Kidney capillary endothelial cell (primary cell): ENCODE measurements at regions not wholly inside any gene's neighbourhood (a gene's known extent, or its start where the extent isn't known, plus 50 kb on each side); places are given as distances from the start of the nearest gene placed in this dataset.

Experiments
- DNase-seq: peaks from one replicate; pipeline ENCODE4 v3.0.0-alpha.2; 2018; ENCODE audit warnings: low spot score

DNA sequence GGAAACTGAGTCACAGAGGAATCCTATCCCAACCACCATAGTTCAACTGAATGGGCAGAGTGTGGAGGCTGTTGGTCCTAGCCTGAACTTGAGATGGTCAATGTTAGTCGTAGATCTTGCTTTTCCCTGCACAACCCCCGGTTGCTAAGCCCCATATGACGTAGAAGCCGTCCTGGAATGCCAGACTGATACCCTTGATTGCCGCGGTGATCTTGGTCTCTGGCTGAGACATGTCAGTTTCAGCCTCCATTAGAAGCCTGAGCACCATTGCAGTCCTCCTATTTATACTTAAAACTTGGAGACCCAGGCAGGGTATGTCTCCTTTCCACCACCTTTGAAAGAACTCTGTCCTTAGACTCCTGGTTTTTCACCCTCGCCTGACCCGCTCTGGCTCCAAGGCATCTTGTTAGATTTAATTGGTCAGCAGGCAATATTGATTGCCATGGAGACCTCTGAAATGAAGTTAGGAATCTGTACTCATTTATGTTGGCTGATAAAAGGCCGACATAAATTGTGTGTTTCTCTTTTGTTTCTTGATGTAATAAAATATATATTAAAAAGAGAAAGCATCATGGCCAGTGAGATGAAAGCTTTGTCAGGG, 53.4 kb downstream of the RPLP1 start:
- DNase-seq = no peak

DNA sequence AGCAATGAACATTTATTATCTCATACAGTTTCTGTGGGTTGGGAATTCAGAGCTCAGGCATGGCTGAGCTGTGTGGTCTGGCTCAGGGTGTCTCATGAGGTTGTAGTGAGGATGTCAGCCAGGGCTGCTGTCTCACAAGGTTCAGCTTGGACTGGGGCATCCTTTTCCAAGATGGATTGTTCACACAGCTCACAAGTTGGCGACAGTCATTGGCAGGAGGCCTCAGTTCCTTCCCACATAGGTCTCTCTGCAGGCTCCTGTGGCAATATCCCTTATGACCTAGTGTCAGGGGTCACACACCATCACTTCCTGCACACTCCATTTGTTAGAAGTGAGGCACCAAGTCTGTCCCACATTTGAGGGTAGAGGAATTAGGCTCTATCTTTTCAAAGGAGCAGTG, 56.0 kb downstream of the RPLP1 start:
- DNase-seq = peak; percentile 10

DNA sequence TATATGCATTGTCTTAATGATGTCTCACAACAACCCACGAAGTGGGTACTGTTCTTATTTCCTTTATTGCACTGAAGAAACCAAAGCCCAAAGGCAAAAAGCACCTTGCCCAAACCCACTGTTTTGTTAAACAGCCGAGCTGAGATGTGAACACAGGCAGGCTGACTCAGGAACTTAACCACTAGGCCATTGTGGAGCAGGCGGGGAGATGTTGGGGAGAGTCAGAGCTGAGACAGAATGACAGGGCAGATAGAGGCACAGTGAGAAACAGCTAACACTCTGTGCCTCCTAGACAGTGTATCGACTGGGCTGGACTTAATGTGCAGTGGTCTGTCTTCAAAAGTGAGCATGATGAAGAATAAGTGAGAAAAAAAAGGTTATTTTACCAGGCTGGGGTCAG, 56.5 kb downstream of the RPLP1 start:
- no peak for DNase-seq

DNA sequence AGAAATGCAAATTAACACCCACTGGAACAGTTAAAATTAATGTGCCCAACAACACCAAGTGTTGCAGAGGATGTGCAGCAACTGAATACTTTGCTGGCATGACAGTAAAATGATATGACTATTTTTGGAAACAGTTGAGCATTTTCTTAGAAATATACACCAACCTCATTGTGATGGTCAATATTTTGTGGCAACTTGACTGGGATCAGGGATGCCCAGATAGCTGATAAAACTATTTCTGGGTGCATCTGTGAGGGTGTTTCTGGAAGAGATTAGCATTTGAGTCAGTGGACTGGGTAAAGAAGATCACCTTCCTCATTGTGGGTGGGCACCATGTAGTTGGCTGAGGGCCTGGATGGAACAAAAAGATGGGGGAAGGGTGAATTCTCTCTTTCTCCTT, 57.9 kb downstream of the RPLP1 start:
- DNase-seq = no peak

DNA sequence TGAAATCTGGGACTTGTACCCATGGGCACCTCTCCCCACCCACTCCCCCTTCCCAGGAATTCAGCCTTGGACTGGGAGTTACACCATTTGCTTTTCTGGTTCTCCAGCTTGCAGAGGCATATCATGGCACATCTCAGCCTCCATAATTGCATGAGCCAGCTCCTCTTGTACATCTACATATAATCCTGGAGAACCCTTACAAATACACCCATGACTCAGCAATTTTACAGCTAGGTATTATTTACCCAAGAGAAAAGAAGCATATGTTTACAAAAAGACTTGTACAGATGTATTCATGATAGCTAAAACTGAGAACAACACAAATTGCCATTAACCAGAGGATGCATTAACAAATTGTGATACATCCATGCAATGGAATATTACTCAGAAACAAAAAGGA, 58.4 kb downstream of the RPLP1 start:
- no peak for DNase-seq

DNA sequence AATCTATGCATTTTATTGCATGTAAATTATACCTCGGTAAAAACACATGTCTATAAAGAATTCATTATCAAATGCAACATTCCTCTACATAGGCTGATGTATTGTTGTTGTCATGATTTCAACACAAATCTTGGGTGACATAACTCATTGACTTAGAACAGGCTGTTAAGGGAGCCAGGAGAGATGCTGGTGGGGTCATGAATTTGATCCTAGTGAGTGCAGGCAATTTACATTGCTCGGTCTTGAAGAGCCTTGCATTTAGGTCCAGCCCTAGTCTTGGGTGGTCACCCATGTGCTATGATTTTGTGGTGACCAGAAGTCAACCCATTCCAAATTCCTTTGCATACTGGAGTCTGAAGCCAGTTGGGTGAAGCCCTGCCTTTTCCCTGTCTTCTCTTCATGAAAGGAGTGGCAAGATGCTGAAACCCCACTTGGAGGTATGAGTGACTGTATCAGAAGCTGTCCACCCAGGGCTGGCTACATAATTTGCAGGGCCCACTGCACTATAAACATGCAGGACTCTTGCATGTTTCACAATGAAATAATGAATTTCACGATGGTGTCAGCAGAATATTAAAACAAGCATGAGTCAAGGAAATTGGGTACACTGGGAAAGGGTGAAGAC, 59.2 kb downstream of the RPLP1 start:
- DNase-seq = no peak

DNA sequence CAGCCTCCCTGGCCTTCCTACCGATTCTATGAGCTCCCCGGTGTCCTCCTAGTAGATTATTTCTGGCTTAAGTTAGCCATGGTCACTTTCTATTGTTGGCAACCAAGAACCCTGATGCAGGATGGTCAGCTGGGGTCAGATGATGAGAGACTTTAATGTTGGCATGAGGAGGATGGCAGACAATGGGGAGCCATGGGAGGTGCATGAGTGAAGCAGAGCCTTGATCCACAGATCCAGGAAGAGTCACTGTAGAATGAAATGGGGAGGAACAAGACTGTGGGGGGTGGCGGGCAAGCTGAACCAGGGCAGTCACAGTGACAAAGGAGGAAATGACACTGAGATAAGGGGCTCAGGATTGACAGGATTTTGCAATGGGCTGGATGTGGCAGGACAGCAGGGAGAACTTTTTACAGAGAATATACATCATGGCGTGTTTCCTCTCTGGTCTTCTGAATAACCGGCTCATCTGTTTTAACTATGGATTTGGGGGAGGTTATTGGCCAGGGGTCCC, 60.9 kb downstream of the RPLP1 start:
- no peak for DNase-seq

DNA sequence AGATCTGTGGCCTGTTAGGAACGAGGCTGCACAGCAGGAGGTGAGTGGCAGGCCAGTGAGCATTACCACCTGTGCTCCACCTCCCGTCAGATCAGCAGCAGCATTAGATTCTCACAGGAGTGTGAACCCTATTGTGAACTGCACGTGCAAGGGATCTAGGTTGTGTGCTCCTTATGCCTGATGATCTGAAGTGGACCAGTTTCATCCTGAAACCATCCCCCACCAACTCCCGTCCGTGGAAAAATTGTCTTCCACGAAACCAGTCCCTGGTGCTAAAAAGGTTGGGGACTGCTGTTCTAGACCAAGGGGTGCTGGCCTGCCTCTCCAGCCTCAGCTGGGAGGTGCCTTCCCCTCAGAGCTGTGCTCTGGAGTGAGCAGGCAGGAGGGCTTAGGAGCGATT, 61.4 kb downstream of the RPLP1 start:
- DNase-seq = no peak

DNA sequence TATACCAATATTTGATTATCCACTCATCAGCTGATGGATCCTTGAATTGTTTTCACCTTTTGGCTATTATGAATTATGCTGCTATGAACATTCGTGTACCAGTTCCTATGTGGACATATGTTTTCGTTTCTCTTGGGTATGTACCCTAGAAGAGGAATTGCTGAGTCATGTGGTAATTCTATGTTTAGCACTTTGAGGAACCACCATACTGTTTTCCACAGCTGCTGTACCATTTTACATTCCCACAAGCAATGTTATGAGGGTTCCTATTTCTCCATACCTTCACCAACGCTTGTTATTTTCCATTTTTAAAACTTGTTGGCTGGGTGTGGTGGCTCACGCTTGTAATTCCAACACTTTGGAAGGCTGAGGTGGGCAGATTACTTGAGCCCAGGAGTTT, 62.9 kb downstream of the RPLP1 start:
- no peak for DNase-seq

DNA sequence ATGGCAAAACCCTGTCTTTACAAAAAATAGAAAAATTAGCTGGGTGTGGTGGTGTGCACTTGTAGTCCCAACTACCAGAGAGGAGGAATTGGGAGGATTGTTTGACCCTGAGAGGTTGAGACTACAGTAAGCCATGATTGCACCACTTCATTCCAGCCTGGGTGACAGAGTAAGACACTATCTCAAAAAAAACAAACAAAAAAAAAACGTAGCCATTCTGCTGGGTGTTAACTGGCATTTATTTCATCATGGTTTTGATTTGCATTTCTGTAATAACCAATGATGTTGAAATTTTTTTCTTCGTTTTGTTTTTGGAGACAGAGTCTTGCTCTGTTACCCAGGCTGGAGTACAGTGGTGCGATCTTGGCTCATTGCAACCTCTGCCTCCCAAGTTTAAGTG, 63.3 kb downstream of the RPLP1 start:
- DNase-seq = no peak

DNA sequence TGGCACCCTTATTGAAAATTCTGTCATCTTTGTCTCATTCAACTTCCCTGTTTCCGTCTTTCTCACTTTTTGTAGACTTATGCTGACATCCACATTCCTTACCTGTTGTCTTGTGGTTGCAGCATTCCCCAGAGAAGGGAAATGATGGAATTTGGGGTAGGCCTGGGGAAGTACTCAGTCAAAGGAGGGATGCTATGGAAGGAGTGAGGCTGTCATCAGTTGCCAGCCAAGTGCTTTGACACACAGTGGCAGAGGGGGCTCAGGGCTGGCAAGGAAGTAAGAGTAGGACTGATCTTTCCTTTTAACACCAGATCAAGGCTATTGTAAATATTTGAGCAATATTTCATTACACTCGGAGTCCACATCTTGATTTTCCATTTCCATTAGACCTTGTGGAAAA, 64.4 kb downstream of the RPLP1 start:
- no peak for DNase-seq

DNA sequence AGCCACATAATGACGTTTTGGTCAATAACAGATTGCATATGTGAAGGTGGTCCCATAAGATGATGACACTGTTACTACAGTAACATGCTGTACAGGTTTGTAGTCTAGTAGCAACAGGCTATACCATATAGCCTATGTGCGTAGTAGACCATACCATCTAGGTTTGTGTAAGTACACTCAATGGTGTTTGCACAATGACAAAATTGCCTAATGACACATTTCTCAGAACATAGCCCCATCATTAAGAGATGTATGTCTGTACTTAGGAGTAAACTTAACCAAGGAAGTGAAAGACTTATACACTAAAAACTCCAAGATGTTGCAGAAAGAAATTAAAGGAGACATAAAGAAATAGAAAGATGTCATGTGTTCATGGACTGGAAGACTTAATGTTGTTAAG, 66.2 kb downstream of the RPLP1 start:
- DNase-seq = no peak

DNA sequence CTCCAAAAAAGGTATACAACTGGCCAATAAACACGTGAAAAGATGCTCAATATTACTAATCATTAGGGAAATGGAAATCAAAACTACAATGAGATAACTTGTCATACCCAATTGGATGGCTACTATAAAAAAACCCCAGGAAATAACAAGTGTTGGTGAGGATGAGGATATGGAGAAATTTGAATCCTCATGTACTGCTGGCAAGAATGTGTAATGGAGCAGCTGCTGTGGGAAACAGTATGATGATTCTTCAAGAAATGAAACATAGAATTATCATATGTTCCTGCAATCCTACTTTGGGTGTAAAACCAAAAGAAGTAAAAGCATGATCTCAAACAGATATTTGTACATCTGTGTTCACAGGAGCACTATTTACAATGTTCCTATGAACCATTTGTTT, 67.4 kb downstream of the RPLP1 start:
- DNase-seq = no peak

DNA sequence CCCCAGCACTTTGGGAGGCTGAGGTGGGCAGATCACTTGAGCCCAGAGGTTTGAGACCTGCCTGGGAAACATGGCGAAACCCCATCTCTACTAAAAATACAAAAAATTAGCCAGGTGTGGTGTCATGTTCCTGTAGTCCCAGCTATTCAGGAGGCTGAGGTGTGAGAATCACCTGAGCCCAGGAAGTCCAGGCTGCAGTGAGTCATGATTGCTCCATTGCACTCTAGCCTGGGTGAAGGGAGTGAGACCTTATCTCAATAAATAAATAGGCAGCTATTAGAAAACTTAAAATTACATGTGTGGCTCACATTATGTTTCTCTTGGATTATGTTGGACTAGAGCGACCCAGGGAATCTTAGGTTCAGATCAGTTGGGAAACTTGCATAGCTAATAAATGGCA, 69.7 kb downstream of the RPLP1 start:
- DNase-seq = no peak

DNA sequence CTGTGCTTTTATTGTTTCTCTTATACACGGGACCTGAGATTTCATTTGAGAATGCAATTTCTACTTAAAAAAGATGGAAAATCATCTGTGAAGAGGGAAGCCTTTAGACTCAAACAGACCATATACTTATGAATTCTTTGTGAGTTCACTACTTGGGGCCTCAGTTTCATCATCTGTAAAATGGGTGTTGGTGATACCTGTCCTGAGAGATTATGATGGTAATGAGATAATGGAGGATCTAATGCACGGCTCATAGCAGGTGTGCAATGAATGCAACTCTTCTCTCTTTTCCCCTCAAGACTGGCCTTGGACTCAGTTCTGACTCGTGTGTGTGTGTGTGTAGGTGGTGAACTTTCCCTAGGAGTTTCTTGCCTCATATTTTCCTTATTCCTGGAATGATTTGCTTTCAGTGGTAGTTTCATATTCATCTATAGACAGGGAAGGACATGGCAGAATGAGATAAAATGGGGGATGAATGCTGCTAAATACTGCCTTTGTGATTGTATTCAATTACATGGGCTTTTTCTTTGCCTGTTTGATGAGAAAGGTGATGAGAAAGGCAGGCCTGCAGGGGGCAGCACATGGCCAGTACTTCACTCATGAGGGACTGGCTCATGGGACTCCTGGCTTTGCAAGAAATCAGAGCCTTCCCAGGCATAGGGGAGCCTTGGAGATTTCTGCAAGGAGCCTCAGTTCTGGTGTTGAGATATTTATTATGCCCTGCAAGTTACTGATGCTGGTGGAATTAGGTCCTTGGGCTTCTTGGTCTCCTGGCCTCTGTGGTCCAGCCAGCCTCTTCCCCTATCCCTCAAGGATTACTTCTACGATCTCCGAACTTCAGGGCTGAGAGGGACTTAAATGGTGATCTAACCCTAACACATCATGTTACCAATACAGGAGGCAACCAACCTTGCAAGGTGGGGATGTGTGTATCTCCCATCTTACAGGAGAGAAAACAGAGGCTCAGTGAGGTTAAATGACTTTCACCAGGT, 70.7 kb downstream of the RPLP1 start:
- DNase-seq = peak; percentile 58

DNA sequence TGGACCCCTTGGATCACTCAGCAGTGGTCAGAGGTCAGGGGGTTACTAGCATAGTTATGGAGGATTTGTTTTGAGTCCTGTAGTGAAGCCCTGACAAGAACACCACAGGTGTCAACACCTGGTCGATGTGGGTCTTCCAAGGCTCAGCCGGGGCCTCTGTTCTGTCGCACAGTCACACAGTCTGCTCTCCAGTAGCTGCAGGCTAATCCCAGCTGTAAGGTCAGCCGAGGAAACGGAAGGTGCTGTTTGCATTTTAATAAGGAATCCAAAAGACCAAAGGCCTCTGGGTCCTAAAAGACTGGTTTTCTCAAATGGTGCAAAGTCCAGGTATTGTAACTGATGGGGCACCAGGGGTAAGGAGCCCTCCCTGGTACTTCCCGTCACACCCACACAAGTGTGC, 71.7 kb downstream of the RPLP1 start:
- DNase-seq = no peak

DNA sequence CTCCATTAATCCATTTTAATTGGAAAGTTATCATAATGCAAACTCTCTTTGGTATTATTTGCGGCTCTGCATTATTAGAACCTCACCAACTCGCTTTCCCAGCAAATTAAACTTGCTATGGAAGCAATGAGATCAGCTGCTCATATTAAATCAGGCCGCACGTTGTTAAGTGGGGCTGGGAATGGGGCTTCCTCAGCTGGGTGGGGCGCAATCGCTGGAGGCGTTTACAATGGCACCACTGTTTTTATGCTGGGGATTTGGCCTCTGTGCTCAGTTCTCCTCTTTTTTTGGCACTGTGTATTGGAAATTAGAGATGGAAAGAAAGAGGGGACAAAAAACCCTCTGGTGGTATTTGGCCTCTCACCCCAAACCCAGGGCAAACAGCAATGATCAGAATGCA, 72.2 kb downstream of the RPLP1 start:
- no peak for DNase-seq

DNA sequence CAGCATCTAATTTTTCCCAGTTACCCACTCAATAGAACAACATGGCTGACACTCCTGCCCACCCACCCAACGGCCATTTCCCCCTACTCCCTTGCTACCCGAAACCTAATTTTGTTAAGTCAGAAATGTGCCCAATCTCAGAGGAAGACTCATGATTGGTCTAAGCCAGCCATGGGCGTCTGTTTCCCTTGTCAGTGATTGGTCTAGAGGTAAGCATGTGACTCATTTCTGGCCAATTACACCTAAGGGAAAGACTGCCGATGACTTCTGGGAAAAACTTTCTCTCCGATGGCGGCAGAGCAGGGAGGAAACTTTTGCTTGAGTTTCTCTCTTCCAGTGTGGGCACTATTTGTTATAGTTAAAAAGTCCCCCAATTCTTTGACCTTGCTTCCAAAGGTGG, 72.9 kb downstream of the RPLP1 start:
- no peak for DNase-seq

DNA sequence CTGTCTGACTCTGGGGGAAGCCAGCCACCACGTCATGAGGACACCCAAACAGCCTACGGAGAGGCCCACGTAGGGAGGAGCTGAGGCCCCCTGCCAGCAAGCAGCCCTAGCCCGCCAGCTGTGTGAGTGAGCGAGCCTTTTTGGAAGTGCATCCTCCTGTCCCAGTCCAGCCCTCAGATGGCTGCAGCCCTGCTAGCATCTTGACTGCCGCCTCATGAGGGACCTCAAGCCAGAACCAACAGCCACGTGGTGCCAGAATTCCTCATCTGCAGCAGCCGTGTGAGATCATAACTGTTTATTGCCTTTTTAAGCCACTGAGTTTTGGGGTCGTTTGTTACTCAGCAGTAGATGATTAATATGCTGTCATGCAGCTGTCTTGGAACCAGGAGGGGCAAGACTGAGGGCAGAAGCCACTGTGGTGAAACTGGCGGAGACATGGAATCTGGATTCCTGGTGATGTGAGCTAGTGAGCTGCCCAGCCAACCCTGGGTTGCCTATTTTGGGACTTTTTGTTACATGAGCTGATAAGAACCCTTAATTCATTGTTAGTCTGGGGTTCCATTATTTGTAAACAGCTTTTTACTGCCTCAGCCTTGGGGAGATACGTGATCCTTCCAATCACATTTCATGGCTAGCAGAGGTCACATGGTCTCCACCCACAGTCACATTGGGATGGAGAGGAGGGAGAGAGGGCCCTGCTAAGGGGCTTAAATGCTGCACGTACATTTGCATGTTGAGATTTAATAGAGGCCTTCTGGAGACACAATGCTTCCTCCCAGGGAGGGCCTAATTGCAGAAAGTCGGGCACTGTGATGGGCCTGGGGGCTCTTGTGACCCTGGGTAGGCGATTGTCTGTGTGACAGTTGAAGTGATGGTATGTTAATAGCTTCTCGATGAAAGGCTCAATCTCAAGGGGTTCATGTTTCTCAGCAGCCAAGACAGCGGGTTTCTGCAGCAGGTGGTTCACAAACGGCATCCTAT, 73.8 kb downstream of the RPLP1 start:
- no peak for DNase-seq

DNA sequence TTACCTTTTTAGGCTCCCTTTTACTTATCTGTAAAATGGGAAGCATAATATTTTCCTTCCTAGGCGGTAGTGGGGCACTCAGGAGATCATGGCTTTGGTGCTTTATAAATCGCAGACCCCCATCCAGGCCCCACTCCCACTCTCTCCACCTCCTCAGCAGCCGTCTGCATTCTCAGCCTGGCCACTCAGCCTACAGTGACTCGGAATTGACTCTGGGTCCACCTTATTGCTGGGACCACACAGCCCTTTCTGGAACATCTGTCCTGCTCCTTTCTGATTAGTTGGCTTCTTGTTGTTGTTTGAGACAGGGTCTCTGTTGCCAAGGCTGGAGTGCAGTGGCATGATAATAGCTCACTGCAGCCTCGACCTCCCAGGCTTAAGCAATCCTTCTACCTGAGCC, 76.5 kb downstream of the RPLP1 start:
- no peak for DNase-seq

DNA sequence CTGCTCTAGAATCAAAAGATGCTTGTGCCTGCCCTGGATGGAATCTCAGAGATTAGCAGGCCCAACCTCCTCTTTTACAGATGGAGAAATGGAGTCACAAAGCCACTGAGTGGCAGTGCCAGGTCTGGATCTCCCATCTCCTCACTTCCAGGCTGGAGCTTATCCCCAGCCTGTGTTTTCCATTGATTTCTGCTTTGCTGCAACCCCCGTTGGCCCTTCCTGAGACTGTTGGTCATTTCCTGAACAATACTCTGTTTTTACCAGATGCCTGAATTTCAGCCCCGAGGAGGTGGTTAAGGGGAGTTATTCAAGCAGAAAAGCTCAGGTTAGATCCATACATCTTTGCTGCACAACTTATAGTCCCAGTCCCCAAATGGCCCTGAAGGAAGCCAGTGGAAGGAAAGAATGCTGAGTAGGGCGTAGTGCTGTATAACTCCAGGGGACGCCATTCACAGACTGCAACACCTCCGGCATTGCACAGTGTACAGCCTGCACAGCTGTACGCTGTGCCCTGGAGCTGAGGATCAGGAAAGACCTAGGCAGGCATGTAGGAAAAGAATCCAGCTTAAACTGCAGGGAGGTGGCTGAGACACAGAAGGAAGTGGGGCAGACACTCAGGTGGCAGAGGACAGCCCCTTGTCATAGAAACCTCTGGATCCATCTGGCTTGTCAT, 77.5 kb downstream of the RPLP1 start:
- DNase-seq = peak; percentile 30
